ENCODE measurements at regions not wholly inside any gene's neighbourhood (a gene's known extent, or its start where the extent isn't known, plus 50 kb on each side); places are given as distances from the start of the nearest gene placed in this dataset.
A peak's percentile ranks its signal among the peaks of the same experiment; 100 is the strongest.
"Not testable (repeated sequence)": the region's sequence is repeated elsewhere in the genome, so short reads cannot be mapped to it uniquely, and the experiment has no call there.

- DNase-seq, result no peak
Observed at GRCh38 chr6:112980676-112981075, 633.5 kb downstream of the RFPL4B start.

- DNase-seq, result peak; percentile 57 to 62
Observed at GRCh38 chr6:112983713-112984261, 636.7 kb downstream of the RFPL4B start.

- DNase-seq, result no peak
Observed at GRCh38 chr6:112984899-112985298, 637.8 kb downstream of the RFPL4B start.

- no peak for DNase-seq
Observed at GRCh38 chr6:112986321-112986720, 639.2 kb downstream of the RFPL4B start.

- DNase-seq, result no peak
Observed at GRCh38 chr6:112988748-112989147, 641.6 kb downstream of the RFPL4B start.

- DNase-seq, result no peak
Observed at GRCh38 chr6:112990971-112991370, 643.8 kb downstream of the RFPL4B start.

- DNase-seq, result no peak
Observed at GRCh38 chr6:112991912-112992311, 644.8 kb downstream of the RFPL4B start.

GRCh38 chr6:112997421-112998085 is 650.4 kb downstream of the RFPL4B start:
- no peak for DNase-seq

GRCh38 chr6:113004054-113004453 is 656.9 kb downstream of the RFPL4B start:
- no peak for DNase-seq

- no peak for DNase-seq
Observed at GRCh38 chr6:113004470-113005270, 657.5 kb downstream of the RFPL4B start.

GRCh38 chr6:113006494-113006893 is 659.4 kb downstream of the RFPL4B start:
- no peak for DNase-seq

- no peak for DNase-seq
Observed at GRCh38 chr6:113009682-113010081, 662.6 kb downstream of the RFPL4B start.

- no peak for DNase-seq
Observed at GRCh38 chr6:113010196-113010989, 663.3 kb downstream of the RFPL4B start.

GRCh38 chr6:113011389-113011788 is 664.3 kb downstream of the RFPL4B start:
- DNase-seq, result peak in 1 of 2 donors; percentile 7

GRCh38 chr6:113011801-113012200 is 664.7 kb downstream of the RFPL4B start:
- DNase-seq, result peak; percentile 59 to 72

GRCh38 chr6:113015249-113015648 is 668.1 kb downstream of the RFPL4B start:
- DNase-seq, result peak; percentile 12 to 28

GRCh38 chr6:113017353-113017752 is 670.2 kb downstream of the RFPL4B start:
- DNase-seq, result no peak

GRCh38 chr6:113018351-113019151 is 671.4 kb downstream of the RFPL4B start:
- DNase-seq, result no peak

GRCh38 chr6:113019176-113019575 is 672.0 kb downstream of the RFPL4B start:
- DNase-seq, result no peak

- DNase-seq, result no peak
Observed at GRCh38 chr6:113027780-113028179, 680.6 kb downstream of the RFPL4B start.

GRCh38 chr6:113029161-113029560 is 682.0 kb downstream of the RFPL4B start:
- not testable (repeated sequence) for DNase-seq

All from right lung (tissue), 2 donors.